Stimulated activated naive CD8-positive, alpha-beta T cell treated with anti-CD3 and anti-CD28 coated beads, Interleukin-15, Interleukin-2, amounts not matched to agents 100 U/mL and 50 U/mL, for 24 hours (primary cell): ENCODE measurements at regions not wholly inside any gene's neighbourhood (a gene's known extent, or its start where the extent isn't known, plus 50 kb on each side); places are given as distances from the start of the nearest gene placed in this dataset.

Source experiments
- ATAC-seq: fragments of 150-1000 bp; cut with Tn5 transposase; one replicate; pipeline ENCODE4 v1.10.0; 2021
- DNase-seq: peaks from one replicate; pipeline ENCODE4 v3.0.0; 2021

DNA sequence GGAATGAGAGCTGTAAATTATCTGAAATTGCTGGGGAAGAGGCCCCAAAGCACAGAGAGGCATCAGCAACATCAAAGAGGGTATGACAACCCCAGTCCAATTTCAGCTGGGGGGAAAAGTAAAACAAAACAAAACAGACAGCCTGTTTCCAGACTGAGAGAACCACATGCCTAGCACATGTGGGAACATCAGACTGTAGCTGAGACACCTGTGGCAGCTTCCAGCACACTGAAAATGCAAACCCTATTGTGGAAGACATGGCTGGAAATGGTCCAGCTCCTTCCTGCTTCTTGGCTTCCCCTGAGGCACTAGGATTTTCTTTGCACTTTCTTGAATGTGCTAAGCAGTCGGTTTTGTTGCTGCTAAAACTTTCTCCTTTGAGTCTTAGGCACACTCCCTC lies 240.9 kb upstream of the STS start:
- DNase-seq (no peak), ATAC-seq (no peak)

GRCh38 chrX:6904156-6904555 lies 243.4 kb upstream of the STS start:
- DNase-seq, result no peak
- ATAC-seq, result no peak

DNA sequence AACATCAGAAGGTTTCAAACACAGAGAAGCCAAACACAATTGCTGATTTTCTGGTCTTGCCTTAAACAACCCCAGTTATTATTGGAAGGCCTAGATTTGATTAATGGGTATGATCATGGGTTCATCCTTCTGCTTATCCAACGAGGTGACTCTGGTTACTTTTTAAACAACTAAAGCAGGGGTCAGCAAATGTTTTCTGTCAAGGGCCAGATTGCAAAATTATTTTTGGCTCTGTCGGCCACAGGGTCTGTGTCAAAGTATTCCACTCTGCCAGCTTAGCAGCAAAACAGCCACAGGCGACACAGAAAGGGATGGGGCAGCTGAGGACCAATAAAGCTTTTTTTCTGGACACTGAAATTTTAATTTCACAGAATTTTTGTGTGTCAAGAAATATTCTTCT lies 249.1 kb upstream of the STS start:
- DNase-seq, result no peak
- ATAC-seq, result no peak

- no peak for DNase-seq
Measured at GRCh38 chrX:6891404-6891803, 256.1 kb upstream of the STS start.

DNA sequence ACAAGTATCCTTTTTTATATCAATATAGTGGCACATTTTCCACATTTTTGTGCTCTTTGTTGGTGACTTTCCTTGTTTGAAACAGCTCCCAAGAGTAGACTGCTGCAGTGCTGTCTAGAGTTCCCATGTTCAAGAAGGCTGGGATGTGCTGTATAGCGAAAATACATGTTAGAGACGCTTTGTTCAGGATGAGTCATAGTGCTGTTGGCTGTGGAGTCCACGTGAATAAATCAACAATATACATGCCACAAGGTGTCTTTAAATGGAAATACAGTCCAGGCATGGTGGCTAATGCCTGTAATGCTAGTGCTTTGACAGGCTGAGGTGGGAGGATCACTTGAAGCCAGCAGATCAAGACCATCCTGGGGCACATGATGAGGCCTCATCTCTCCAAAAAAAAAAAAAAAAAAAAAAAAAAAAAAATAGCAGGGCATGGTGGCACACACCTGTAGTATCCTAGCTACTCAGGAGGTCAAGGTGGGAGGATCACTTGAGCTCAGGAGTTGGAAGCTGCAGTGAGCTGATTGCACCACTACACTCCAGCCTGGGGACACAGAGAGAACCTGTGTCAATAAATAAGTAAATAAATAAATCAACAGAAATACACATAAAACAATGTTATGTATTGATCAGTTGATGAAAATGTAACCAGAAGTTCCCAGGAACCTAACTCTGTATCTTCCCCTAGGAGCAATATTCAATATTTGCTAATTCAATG lies 256.8 kb upstream of the STS start:
- DNase-seq (no peak), ATAC-seq (no peak)

More at GRCh38 chrX:6891404-6891803, 256.1 kb upstream of the STS start:
- ATAC-seq, result no peak

DNA sequence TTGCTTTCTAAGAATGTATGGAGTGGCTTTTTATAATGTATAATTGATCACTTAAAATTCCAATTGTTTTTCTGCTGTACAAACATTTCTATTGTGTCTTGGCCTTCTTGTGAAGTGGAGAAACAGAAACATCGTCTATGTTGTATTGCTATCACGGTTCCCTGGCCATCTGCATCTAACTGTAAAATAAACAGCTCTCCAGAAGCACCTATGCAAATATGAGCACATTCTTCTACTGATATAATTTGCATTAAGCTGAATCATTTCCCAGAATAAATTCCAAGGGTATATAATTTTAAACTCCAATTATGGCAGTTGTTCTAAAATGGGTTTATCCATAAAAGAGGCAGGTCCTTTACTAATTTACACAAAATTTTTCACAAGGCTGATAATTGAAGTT lies 261.6 kb upstream of the STS start:
- ATAC-seq, result no peak
- DNase-seq, result no peak

- no peak for DNase-seq
- no peak for ATAC-seq
Measured at GRCh38 chrX:6885396-6885795, 262.1 kb upstream of the STS start.

DNA sequence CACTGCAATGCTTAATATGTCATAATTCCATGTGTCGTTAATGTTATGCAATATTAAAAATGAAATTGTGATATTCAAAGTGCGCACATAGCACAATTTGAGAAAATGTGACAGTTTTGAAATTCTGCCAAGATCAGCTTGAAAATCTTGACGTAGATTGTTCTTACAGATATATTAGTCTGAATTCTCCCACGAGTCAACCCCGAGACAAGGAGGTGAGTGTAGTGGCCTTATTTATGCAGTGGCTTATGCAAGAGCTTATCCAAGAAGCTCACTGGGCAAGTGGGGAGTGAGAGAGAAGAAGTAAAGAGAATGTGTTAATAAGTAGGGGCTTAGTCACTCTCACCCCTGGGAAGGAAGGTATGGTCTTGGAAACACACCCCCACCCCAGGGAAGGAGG lies 286.1 kb upstream of the STS start:
- DNase-seq (no peak), ATAC-seq (no peak)

DNA sequence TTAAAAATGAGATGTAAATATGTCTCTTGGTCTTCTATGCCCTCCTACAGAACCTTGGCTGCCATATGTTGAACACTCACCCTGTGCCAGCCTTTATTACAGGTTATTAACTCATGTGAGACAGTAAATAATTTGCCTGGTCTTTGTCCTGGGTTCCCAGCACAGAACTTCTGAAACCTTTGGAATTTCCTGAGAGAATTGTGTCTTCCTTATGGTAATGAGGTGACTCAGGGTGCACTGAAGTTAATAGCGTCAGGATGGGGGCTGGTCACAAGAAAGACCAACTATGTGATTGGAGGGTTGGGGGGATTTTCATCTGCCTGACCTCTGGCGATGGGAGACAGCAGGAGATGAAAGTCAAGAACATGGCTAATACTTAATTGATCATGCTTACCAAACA lies 289.8 kb upstream of the STS start:
- no peak for DNase-seq
- no peak for ATAC-seq

DNA sequence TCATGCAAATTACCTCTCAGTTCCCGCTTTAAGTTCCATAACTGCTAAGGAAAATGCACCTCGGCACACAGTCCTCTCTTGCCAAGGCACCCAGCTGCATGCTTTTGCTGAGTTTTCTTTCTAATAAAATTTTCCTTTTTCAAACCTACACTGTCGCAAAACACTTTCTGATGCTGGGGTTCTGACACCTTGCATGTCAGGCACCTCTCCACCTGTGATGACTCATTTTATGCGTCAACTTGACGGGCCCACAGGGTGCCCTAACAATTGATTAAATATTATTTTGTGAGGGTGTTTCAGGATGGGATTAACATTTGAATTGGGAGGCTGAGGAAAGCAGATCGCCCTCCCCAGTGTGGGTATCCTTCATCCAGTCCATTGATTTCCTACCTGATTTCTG lies 291.0 kb upstream of the STS start:
- DNase-seq (no peak), ATAC-seq (no peak)

GRCh38 chrX:6852869-6853268 lies 294.6 kb upstream of the STS start:
- DNase-seq (no peak), ATAC-seq (no peak)

DNA sequence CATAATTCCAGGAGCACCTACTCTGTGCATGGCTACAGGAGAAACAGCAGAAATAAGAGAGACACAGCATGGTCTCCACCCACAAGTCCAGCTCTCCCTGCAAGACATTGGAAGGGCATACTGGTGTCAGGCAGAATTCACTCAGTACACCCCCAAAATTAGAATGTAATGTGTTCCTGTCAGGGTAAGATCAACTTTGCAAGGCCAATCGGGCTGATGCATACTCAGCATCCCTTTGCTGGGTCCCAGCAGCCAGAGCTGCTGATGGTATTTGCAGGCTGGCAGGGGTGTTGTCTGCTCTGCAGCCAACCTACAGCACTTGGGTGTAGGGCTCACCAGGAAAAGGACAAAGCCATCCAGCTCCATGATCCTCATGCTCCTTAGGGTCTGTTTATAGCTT lies 295.4 kb upstream of the STS start:
- DNase-seq (no peak), ATAC-seq (no peak)

GRCh38 chrX:6851140-6851539 lies 296.4 kb upstream of the STS start:
- no peak for DNase-seq
- no peak for ATAC-seq

- no peak for ATAC-seq
Measured at GRCh38 chrX:6849716-6850414, 297.6 kb upstream of the STS start.

GRCh38 chrX:6832619-6833018 lies 297.7 kb upstream of the VCX3A start:
- ATAC-seq (no peak), DNase-seq (no peak)

More at GRCh38 chrX:6849716-6850414, 297.6 kb upstream of the STS start:
- DNase-seq, result no peak

GRCh38 chrX:6826856-6827255 lies 291.9 kb upstream of the VCX3A start:
- no peak for ATAC-seq

GRCh38 chrX:6821730-6822129 lies 286.8 kb upstream of the VCX3A start:
- ATAC-seq, result no peak

More at GRCh38 chrX:6826856-6827255, 291.9 kb upstream of the VCX3A start:
- no peak for DNase-seq

GRCh38 chrX:6813836-6814370 lies 279.0 kb upstream of the VCX3A start:
- ATAC-seq (no peak), DNase-seq (no peak)

More at GRCh38 chrX:6821730-6822129, 286.8 kb upstream of the VCX3A start:
- no peak for DNase-seq

GRCh38 chrX:6812087-6812486 lies 277.2 kb upstream of the VCX3A start:
- DNase-seq, result no peak
- no peak for ATAC-seq

GRCh38 chrX:6810776-6811175 lies 275.9 kb upstream of the VCX3A start:
- DNase-seq, result no peak
- ATAC-seq, result no peak

DNA sequence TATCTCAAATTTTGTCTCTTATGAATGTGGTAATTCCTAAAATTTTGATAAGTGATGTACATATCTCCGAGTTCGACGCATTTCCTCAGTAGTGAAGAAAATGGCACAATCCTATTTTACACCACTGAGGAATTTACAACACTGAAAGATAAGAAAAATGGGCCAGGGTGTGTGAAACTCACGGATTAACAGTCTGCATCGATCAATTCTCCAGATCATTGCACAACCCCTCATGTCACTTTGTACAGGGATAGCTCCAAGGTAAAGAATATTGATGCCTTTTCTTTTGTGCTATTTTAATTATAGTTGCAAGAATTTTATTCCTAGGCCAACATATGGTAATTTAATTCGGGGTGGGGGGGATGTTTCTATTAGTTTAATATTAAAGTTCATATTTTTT lies 268.7 kb upstream of the VCX3A start:
- DNase-seq (no peak), ATAC-seq (no peak)

- ATAC-seq, result no peak
Measured at GRCh38 chrX:6793000-6793399, 258.1 kb upstream of the VCX3A start.

GRCh38 chrX:6783912-6784311 lies 249.0 kb upstream of the VCX3A start:
- ATAC-seq, result no peak

More at GRCh38 chrX:6793000-6793399, 258.1 kb upstream of the VCX3A start:
- DNase-seq, result no peak

DNA sequence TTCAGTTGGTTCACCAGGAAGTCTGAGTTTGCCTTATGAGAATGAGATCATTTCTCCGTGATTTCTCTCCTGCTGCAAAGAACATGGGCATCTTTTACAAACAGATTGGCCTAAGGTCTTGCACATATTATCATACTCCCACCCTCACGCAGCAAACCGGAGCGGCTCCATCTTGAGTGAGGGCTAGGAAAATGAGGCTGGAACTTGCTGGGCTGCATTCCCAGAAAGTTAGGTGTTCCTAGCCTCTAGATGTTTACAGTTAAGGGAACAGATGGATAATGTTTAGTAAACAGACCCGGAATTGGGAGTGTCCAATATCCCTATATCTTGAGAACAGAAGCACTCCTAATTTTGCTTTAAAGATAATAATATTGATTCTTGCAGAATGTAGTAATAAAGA lies 247.9 kb upstream of the VCX3A start:
- no peak for DNase-seq
- no peak for ATAC-seq

More at GRCh38 chrX:6783912-6784311, 249.0 kb upstream of the VCX3A start:
- DNase-seq, result no peak
